NCI-H748 (cell line): ENCODE measurements at regions not wholly inside any gene's neighbourhood (a gene's known extent, or its start where the extent isn't known, plus 50 kb on each side); places are given as distances from the start of the nearest gene placed in this dataset.

Source experiments
- DNase-seq: peaks from one replicate; lab custom pipeline; 2025; ENCODE audit not compliant: unreplicated experiment; lab: John Stamatoyannopoulos, UW

- no peak for DNase-seq
Observed at GRCh38 chr6:166877906-166878305, 78.4 kb downstream of the RNASET2 start.

- DNase-seq = no peak
Observed at GRCh38 chr6:166877349-166877748, 79.0 kb downstream of the RNASET2 start.

- DNase-seq = no peak
Observed at GRCh38 chr6:166872531-166873009, 83.8 kb downstream of the RNASET2 start.

- DNase-seq = no peak
Observed at GRCh38 chr6:166870602-166871208, 85.6 kb downstream of the RNASET2 start.

- no peak for DNase-seq
Observed at GRCh38 chr6:166866839-166867637, 89.3 kb downstream of the RNASET2 start.

GRCh38 chr6:166864333-166864732 is 92.0 kb downstream of the RNASET2 start:
- DNase-seq = no peak

- DNase-seq = peak; percentile 40
Observed at GRCh38 chr6:166862978-166863530, 93.3 kb downstream of the RNASET2 start.

GRCh38 chr6:166862287-166862977 is 93.9 kb downstream of the RNASET2 start:
- DNase-seq = peak; percentile 76

GRCh38 chr6:166861961-166862286 is 94.4 kb downstream of the RNASET2 start:
- peak; percentile 46 for DNase-seq

GRCh38 chr6:166861304-166861703 is 95.0 kb downstream of the RNASET2 start:
- DNase-seq = no peak

- no peak for DNase-seq
Observed at GRCh38 chr6:166860392-166860791, 96.0 kb downstream of the RNASET2 start.

GRCh38 chr6:166855416-166855815 is 100.9 kb downstream of the RNASET2 start:
- no peak for DNase-seq

GRCh38 chr6:166853371-166854325 is 102.7 kb downstream of the RNASET2 start:
- DNase-seq = no peak

- no peak for DNase-seq
Observed at GRCh38 chr6:166852451-166852975, 103.8 kb downstream of the RNASET2 start.

GRCh38 chr6:166851911-166852310 is 104.4 kb downstream of the RNASET2 start:
- no peak for DNase-seq

- DNase-seq = no peak
Observed at GRCh38 chr6:166851426-166851825, 104.9 kb downstream of the RNASET2 start.

GRCh38 chr6:166850677-166851076 is 105.7 kb downstream of the RNASET2 start:
- DNase-seq = no peak

GRCh38 chr6:166849749-166850183 is 106.6 kb downstream of the RNASET2 start:
- DNase-seq = no peak

GRCh38 chr6:166848979-166849748 is 107.2 kb downstream of the RNASET2 start:
- DNase-seq = no peak
